ENCODE measurements at regions not wholly inside any gene's neighbourhood (a gene's known extent, or its start where the extent isn't known, plus 50 kb on each side); places are given as distances from the start of the nearest gene placed in this dataset.

DNA sequence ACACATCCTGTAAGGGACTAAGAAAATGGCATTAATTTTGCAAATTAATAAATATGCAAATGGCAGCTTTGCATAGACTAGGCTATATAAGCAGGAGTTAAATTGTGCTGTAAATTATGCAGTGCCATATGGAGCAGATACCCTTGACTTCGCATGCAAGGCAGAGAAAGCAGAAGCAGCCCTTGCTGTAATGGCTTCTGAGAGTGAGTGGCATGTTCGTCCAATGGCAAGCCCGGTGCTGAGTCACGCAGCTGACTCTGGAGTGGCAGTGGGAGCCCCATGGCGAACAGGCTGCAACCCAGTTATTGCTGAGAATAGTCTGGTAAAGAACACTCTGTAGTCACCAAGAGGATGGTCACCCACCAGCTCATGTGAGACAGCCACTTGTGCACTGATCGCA, 1186.5 kb downstream of the TYW1 start:
- H3K4me1 ChIP-seq (ENCODE audit: control insufficient read depth in 4 of 4, insufficient read depth in 4 of 4, low read length in 3 of 4): no peaks in the 10 kb centered on the region
- no peak overlapping the region for H3K4me3 ChIP-seq (ENCODE audit: low read depth in 1 of 3, low read length in 3 of 3)
- H3K36me3 ChIP-seq (ENCODE audit: control insufficient read depth in 4 of 4, insufficient read depth in 3 of 4, low read depth in 1 of 4, low read length in 3 of 4): no peaks in the 10 kb centered on the region
- 85% methylated on average over 6 of the region's 6 CpGs for WGBS
- TF ChIP-seq, protein P1, sequence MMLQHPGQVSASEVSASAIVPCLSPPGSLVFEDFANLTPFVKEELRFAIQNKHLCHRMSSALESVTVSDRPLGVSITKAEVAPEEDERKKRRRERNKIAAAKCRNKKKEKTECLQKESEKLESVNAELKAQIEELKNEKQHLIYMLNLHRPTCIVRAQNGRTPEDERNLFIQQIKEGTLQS (IDR thresholded peaks at IDR 0.05): no peak
- TF ChIP-seq YY1 (IDR thresholded peaks at IDR 0.05) (no peak), TAF1 (conservative IDR thresholded peaks at IDR 0.05) (no peak), GABPA (IDR thresholded peaks at IDR 0.05 in 1 of 2, conservative IDR thresholded peaks at IDR 0.05 in 1 of 2) (no peak), HNF4A (conservative IDR thresholded peaks at IDR 0.05) (no peak), FOXA1 (IDR thresholded peaks at IDR 0.05) (no peak), RAD21 (IDR thresholded peaks at IDR 0.05) (no peak), JUND (IDR thresholded peaks at IDR 0.05) (no peak), NR2F2 (IDR thresholded peaks at IDR 0.05) (no peak), SP1 (IDR thresholded peaks at IDR 0.05) (no peak), EGR1 (IDR thresholded peaks at IDR 0.05; ENCODE audit: low read depth in 2 of 2) (no peak), FOXA2 (IDR thresholded peaks at IDR 0.05) (no peak), HNF4G (IDR thresholded peaks at IDR 0.05) (no peak), RXRA (IDR thresholded peaks at IDR 0.05) (no peak)
- TF ChIP-seq, protein P2, sequence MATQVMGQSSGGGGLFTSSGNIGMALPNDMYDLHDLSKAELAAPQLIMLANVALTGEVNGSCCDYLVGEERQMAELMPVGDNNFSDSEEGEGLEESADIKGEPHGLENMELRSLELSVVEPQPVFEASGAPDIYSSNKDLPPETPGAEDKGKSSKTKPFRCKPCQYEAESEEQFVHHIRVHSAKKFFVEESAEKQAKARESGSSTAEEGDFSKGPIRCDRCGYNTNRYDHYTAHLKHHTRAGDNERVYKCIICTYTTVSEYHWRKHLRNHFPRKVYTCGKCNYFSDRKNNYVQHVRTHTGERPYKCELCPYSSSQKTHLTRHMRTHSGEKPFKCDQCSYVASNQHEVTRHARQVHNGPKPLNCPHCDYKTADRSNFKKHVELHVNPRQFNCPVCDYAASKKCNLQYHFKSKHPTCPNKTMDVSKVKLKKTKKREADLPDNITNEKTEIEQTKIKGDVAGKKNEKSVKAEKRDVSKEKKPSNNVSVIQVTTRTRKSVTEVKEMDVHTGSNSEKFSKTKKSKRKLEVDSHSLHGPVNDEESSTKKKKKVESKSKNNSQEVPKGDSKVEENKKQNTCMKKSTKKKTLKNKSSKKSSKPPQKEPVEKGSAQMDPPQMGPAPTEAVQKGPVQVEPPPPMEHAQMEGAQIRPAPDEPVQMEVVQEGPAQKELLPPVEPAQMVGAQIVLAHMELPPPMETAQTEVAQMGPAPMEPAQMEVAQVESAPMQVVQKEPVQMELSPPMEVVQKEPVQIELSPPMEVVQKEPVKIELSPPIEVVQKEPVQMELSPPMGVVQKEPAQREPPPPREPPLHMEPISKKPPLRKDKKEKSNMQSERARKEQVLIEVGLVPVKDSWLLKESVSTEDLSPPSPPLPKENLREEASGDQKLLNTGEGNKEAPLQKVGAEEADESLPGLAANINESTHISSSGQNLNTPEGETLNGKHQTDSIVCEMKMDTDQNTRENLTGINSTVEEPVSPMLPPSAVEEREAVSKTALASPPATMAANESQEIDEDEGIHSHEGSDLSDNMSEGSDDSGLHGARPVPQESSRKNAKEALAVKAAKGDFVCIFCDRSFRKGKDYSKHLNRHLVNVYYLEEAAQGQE (IDR thresholded peaks at IDR 0.05): no peak
- TF ChIP-seq, protein P3, sequence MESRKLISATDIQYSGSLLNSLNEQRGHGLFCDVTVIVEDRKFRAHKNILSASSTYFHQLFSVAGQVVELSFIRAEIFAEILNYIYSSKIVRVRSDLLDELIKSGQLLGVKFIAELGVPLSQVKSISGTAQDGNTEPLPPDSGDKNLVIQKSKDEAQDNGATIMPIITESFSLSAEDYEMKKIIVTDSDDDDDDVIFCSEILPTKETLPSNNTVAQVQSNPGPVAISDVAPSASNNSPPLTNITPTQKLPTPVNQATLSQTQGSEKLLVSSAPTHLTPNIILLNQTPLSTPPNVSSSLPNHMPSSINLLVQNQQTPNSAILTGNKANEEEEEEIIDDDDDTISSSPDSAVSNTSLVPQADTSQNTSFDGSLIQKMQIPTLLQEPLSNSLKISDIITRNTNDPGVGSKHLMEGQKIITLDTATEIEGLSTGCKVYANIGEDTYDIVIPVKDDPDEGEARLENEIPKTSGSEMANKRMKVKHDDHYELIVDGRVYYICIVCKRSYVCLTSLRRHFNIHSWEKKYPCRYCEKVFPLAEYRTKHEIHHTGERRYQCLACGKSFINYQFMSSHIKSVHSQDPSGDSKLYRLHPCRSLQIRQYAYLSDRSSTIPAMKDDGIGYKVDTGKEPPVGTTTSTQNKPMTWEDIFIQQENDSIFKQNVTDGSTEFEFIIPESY (IDR thresholded peaks at IDR 0.05): no peak
- TF ChIP-seq, protein P4, sequence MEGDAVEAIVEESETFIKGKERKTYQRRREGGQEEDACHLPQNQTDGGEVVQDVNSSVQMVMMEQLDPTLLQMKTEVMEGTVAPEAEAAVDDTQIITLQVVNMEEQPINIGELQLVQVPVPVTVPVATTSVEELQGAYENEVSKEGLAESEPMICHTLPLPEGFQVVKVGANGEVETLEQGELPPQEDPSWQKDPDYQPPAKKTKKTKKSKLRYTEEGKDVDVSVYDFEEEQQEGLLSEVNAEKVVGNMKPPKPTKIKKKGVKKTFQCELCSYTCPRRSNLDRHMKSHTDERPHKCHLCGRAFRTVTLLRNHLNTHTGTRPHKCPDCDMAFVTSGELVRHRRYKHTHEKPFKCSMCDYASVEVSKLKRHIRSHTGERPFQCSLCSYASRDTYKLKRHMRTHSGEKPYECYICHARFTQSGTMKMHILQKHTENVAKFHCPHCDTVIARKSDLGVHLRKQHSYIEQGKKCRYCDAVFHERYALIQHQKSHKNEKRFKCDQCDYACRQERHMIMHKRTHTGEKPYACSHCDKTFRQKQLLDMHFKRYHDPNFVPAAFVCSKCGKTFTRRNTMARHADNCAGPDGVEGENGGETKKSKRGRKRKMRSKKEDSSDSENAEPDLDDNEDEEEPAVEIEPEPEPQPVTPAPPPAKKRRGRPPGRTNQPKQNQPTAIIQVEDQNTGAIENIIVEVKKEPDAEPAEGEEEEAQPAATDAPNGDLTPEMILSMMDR (IDR thresholded peaks at IDR 0.05; ENCODE audit: low read depth, low read length, missing input control): no peak
- TF ChIP-seq, protein P5, sequence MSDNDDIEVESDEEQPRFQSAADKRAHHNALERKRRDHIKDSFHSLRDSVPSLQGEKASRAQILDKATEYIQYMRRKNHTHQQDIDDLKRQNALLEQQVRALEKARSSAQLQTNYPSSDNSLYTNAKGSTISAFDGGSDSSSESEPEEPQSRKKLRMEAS (IDR thresholded peaks at IDR 0.05): no peak
- H3K27me3 ChIP-seq (ENCODE audit: control insufficient read depth in 4 of 4, insufficient read depth in 4 of 4, low read length in 3 of 4): peaks cover 0 to 2% (median 0%) of the 10 kb centered on the region in 4 donors
- no peak for DNase-seq (ENCODE audit: low spot score)
- H3K9me3 ChIP-seq (ENCODE audit: control insufficient read depth in 4 of 4, low read length in 3 of 4): no peaks in the 10 kb centered on the region
- no peak overlapping the region for H3K9ac ChIP-seq (ENCODE audit: low read depth in 1 of 2, low read length in 2 of 2)
- H3K27ac ChIP-seq (ENCODE audit: low read depth in 1 of 2, low read length in 2 of 2): no peak overlapping the region
